IPS-18c (cell line): ENCODE measurements at regions not wholly inside any gene's neighbourhood (a gene's known extent, or its start where the extent isn't known, plus 50 kb on each side); places are given as distances from the start of the nearest gene placed in this dataset.
A peak's percentile ranks its signal among the peaks of the same experiment; 100 is the strongest.

Experiments used
- H3K4me3 ChIP-seq: 2 replicates; pipeline ENCODE4 v1.7.0; 2013; ENCODE audit warnings: low read depth, mild to moderate bottlenecking, low read length, moderate library complexity; ENCODE audit not compliant: insufficient read depth
- H3K9me3 ChIP-seq: one replicate; pipeline ENCODE4 v1.6.1; 2013; ENCODE audit warnings: mild to moderate bottlenecking, low read length, moderate library complexity; ENCODE audit not compliant: control insufficient read depth, insufficient read depth

DNA sequence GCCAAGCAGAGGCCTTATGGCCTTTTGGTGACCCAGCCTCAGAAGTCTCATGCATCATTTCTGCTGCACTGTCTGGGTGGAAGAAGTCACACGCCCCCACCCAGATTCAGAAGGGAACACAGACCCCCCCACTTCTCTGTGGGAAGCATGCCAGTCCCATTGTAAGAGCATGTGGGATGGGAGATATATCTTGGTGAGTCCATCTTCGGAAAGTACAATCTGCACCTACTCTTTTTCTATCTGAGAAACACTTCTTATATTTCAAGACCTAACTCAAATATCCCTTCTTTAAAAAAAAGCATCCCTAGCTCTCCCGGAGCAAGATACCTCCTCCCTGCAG lies 159.6 kb upstream of the FGGY start:
- Histone ChIP-seq H3K4me3 (no peak overlapping the region), H3K9me3 (peaks cover 3% of the 10 kb centered on the region)

DNA sequence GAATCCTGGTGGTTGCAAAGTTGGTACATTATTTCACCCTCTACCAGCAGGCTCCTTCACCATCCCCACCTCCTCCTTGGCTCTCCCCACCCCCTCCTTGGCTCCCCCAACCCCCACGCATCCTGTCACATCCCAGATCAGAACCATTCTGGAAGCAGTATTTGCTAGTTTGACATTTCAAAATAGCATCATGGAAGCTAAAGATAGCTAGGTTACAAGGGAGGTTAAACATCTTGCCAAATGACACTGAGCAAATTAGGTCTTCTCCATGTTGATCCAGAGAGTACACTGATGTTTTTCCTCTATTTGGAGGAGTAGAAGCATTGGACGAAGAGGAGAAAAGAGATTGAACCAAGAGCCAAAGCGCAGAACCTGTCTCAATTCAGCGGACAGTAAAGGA lies 158.9 kb upstream of the FGGY start:
- H3K4me3 ChIP-seq, result no peak overlapping the region
- H3K9me3 ChIP-seq, result peaks cover 3% of the 10 kb centered on the region

- Histone ChIP-seq H3K4me3 (no peak overlapping the region), H3K9me3 (peaks cover 3% of the 10 kb centered on the region)
These were observed 158.5 kb upstream of the FGGY start for GRCh38 chr1:59138402-59138801.

- H3K9me3 ChIP-seq, result peaks cover 3% of the 10 kb centered on the region
- H3K4me3 ChIP-seq, result no peak overlapping the region
These were observed 157.5 kb upstream of the FGGY start for GRCh38 chr1:59139396-59139795.

- Histone ChIP-seq H3K4me3 (no peak overlapping the region), H3K9me3 (peaks cover 3% of the 10 kb centered on the region)
These were observed 155.5 kb upstream of the FGGY start for GRCh38 chr1:59141267-59141863.

GRCh38 chr1:59142311-59143132 lies 154.4 kb upstream of the FGGY start:
- Histone ChIP-seq H3K4me3 (no peak overlapping the region), H3K9me3 (no peaks in the 10 kb centered on the region)

- H3K4me3 ChIP-seq, result no peak overlapping the region
- H3K9me3 ChIP-seq, result no peaks in the 10 kb centered on the region
These were observed 153.8 kb upstream of the FGGY start for GRCh38 chr1:59143133-59143487.

GRCh38 chr1:59143811-59144210 lies 153.1 kb upstream of the FGGY start:
- no peak overlapping the region for H3K4me3 ChIP-seq
- no peaks in the 10 kb centered on the region for H3K9me3 ChIP-seq

- no peak overlapping the region for H3K4me3 ChIP-seq
- H3K9me3 ChIP-seq, result no peaks in the 10 kb centered on the region
These were observed 151.9 kb upstream of the FGGY start for GRCh38 chr1:59144959-59145358.

DNA sequence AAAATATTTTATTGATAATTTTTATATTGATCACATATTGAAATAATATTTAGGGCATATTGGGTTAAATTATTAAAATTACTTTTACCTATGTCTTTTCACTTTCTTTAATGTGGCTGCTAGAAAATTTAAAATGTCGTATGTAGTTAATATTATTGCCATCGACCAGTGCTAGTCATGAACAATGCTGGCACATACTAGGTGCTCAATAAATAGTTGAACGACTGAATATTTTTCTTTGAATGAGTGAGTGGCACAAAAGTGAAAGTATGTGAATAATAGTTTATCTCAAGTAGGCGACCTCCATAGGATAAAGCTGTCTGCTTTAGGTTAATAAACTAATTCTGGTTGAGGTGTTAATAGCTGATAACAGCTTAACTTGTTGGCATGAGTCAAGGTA lies 150.8 kb upstream of the FGGY start:
- H3K4me3 ChIP-seq, result no peak overlapping the region

GRCh38 chr1:59146651-59147358 lies 150.1 kb upstream of the FGGY start:
- Histone ChIP-seq H3K9me3 (no peaks in the 10 kb centered on the region), H3K4me3 (peak overlapping the region; percentile 37; the same call in 1 of the 2 replicates)

More for the DNA sequence above, 150.8 kb upstream of the FGGY start:
- H3K9me3 ChIP-seq, result no peaks in the 10 kb centered on the region

DNA sequence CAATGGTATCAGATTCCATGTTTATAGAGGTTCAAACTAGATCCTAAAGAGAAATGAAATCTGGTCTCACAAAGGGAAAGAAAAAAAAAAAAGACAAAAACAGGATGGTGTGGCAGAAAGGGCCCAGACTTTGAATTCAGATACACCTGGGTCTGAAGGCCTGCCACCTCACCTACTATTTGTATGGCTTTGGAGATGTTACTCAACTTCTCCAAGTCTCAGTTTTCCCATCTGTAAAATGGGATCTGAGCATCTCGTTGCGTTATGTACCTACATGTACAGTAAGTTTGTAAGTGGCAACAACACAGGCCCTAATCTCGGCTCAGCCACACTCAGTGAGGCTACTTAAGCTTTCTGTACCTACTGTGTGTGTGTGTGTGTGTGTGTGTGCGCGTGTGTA lies 147.5 kb upstream of the FGGY start:
- H3K9me3 ChIP-seq, result no peaks in the 10 kb centered on the region
- no peak overlapping the region for H3K4me3 ChIP-seq

DNA sequence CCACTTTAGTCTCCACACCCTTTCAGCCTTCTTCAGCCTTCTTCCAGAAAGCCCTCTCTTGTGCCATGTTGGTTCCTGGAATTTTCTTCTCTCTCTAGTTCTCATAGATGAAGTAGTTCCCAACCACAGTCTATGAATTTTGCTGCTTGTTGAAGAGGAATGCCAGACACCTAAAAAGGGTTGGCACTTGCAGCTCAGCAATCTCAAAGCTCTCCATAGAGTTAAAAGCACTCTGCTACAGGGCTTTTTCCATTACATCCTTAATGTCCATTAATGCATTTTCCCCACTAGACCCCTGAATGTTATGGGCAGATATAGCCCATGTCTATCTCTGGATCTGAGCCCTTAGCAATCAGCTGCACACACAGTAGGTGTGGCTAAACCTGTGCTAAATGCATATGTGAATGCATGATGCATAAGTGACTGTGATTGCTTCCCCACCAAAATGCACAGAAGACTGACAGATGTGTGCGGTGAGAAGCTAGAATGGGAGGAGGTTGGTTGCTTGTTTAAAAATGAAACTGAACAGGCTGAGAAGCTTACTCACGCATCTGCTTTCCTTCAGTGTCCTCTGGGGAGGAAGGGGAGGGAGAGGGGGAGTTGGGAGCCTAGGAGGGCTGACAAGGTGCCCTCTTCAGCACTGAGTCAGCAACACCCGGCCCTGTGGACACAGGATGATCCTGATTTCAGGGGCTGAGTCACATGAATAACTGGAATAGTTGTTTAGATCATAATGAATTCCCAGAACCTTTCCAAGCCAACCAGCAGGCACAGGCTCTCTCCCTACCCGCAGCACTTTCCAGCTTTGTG lies 146.1 kb upstream of the FGGY start:
- H3K4me3 ChIP-seq, result no peak overlapping the region

GRCh38 chr1:59151387-59151761 lies 145.5 kb upstream of the FGGY start:
- H3K4me3 ChIP-seq, result no peak overlapping the region
- H3K9me3 ChIP-seq, result no peaks in the 10 kb centered on the region

More for the DNA sequence above, 146.1 kb upstream of the FGGY start:
- H3K9me3 ChIP-seq, result no peaks in the 10 kb centered on the region

GRCh38 chr1:59151860-59152259 lies 145.0 kb upstream of the FGGY start:
- Histone ChIP-seq H3K4me3 (no peak overlapping the region), H3K9me3 (no peaks in the 10 kb centered on the region)

DNA sequence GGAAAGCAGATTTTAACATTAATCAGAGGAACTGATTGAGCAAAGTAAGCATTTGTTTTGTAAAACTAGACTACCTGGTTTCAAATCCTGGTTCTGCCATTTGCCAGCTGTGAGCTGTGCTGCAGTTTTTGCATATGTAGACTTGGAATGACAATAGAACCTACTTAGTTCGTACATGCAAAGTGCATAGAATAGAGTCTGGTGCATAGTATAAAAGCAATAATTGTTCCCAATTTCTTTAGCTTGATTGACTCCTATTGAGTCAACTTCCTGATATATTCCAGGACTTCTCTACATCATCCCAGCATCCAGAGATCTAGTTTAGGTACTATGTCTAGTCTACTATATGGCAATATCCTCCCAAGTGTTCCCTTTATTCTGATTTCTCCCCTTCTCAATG lies 144.4 kb upstream of the FGGY start:
- H3K4me3 ChIP-seq, result no peak overlapping the region

DNA sequence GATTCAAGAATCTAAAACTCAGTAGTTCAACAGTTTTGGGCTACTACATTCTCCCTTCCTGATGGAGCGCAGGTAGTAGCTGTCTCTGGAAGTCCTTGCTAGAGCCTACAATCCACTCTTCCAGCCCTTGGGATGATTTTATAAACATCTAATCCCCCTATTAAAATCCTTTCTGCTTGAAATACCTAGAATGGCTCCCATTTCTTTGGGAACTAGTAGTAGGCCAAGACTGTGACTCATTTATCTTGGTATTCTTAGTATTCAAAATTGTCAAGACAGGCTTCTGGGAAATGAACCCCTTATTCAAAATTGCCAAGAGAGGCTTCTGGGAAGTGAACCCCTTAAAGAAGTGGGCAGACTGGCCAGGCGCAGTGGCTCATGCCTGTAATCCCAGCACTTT lies 142.5 kb upstream of the FGGY start:
- H3K4me3 ChIP-seq, result no peak overlapping the region
- no peaks in the 10 kb centered on the region for H3K9me3 ChIP-seq

More for the DNA sequence above, 144.4 kb upstream of the FGGY start:
- H3K9me3 ChIP-seq, result no peaks in the 10 kb centered on the region
